NCI-H2081 treated with DMSO at 0.1 percent for 48 hours (cell line): ENCODE measurements at regions not wholly inside any gene's neighbourhood (a gene's known extent, or its start where the extent isn't known, plus 50 kb on each side); places are given as distances from the start of the nearest gene placed in this dataset.
"Not testable (repeated sequence)": the region's sequence is repeated elsewhere in the genome, so short reads cannot be mapped to it uniquely, and the experiment has no call there.

ENCODE experiments used
- DNase-seq: peaks from one replicate; lab custom pipeline; 2025; lab: John Stamatoyannopoulos, UW

GRCh38 chr20:51923633-51924032 lies 121.3 kb upstream of the SALL4 start:
- DNase-seq = no peak

- DNase-seq = not testable (repeated sequence)
Observed at GRCh38 chr20:51922812-51923211, 120.5 kb upstream of the SALL4 start.

DNA sequence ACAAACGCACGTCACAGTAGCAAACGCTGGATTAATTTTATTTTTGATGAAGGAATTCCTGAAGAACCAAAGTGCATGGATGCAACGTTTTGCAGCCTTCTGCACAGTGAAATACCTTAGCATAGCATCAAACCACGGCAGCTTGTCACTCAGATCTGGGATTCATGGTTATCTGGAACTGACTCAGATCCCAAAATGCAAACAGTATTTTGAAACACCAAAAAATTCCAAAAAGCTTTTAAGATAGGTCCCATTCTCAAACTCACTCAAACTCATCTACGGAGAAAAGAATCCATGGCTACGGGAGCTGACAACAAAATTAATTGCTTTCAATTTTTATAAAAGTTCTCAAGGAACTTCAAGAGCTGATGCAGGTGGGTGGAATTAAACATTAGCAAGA lies 116.2 kb upstream of the SALL4 start:
- DNase-seq = no peak

GRCh38 chr20:51917886-51918535 lies 115.7 kb upstream of the SALL4 start:
- no peak for DNase-seq

- DNase-seq = no peak
Observed at GRCh38 chr20:51916244-51916643, 113.9 kb upstream of the SALL4 start.

DNA sequence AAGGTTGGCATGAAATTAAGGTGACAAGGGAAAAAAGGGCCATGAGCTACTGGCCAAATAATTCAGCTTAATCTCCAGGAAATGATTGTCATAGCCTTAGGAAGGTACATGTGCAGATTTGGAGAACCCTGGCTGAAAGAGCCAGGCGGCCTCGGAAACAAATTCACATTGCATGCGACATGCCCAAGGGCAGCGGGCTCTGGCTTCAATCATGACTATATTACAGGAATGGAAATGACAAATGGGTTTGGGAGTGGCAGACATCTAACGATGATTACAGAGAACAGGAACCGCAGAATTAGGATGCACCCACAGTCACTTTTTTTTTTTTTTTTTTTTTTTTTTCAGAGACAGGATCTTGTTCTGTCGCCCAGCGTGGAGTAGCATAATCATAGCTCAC lies 112.4 kb upstream of the SALL4 start:
- DNase-seq = no peak

DNA sequence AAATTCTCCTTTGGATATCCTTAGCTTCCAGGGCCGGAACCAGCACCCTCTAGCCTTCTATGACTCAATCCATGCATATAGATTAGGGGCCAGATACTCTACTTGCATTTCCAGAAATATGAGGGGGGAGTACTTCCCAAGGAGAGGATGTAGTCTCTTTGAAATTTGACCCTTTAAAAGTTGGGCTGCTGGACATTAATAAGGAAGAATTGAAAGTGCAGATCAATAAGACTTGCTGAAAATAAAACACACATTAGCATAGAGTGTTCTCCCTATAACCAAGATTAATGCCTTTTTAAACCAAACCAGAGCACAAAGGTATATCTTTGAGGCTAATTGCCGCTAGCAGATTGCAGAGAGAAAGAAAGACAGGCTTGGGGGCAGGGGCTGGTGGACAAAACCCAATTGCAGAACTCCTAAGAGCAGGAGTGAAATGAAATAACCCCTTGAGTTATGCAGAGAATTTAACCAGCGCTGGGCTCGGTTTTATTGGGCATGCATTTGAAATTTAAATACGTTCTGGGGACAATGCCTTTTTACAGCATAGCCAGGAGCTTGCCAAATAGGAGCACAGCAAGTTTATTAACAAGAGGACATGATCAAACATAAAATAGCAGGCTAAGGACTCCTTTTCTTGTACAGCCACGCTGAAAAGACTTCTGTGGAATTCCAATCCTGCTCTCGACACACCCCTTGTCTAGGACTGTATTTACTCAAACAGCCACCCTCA lies 108.2 kb upstream of the SALL4 start:
- no peak for DNase-seq

DNA sequence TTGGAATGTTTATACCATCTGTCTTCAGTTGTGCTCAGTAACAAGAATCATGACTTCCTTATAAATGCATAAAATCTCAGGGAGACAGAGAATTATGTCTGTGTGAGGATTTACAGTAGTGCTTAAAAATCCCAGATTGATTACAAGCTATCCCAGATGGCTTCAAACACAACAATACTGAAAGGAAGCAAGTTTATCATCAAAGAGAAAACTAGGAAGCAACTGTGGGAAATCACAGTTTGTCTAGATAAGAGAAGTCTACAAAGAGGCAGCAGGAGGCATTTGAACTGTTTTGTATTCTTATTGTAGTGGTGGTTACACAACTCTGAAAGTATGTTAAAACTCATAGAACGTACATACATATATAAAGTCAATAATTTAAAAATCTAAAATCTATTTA lies 104.4 kb upstream of the SALL4 start:
- DNase-seq = no peak

- DNase-seq = no peak
Observed at GRCh38 chr20:51906049-51906448, 103.7 kb upstream of the SALL4 start.

GRCh38 chr20:51902933-51903332 lies 100.6 kb upstream of the SALL4 start:
- DNase-seq = no peak

DNA sequence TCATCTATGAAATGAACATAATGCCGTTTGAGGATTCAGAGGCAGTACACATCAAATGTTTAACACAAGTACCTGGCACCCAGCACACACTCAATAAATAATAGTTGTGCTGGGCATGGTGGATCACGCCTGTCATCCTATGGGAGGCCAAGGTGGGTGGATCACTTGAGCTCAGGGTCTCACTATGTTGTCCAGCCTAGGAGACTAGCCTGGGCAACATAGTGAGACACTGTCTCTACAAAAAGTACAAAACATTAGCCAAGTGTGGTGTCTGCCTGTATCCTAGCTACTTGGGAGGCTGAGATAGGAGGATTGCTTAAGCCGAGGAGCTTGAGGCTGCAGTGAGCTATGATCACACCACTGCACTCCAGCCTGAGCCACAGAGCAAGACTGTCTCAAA lies 98.1 kb upstream of the SALL4 start:
- DNase-seq = no peak

GRCh38 chr20:51899674-51900073 lies 97.4 kb upstream of the SALL4 start:
- DNase-seq = no peak

- no peak for DNase-seq
Observed at GRCh38 chr20:51898788-51899187, 96.5 kb upstream of the SALL4 start.

GRCh38 chr20:51894619-51895018 lies 92.3 kb upstream of the SALL4 start:
- DNase-seq = no peak

DNA sequence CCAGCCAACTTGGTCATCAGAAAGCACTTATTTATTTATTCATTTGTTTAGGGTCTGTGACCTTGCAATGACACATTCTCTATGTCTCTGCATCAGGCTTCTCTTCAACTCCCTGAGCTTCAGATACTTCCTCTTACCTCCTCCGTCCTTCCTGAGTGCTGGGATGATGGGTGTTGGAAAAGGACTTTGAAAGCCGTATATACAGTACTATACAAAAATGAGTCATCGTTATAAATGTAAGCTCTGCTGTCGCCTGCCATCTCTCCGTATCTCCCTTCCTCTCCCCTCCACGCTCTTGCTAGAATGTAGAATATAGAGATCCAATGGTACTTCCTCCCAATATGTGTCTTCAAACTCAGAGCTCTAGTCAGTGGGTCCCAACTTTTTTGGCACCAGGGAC lies 91.9 kb upstream of the SALL4 start:
- DNase-seq = no peak

GRCh38 chr20:51893723-51894122 lies 91.4 kb upstream of the SALL4 start:
- DNase-seq = no peak

DNA sequence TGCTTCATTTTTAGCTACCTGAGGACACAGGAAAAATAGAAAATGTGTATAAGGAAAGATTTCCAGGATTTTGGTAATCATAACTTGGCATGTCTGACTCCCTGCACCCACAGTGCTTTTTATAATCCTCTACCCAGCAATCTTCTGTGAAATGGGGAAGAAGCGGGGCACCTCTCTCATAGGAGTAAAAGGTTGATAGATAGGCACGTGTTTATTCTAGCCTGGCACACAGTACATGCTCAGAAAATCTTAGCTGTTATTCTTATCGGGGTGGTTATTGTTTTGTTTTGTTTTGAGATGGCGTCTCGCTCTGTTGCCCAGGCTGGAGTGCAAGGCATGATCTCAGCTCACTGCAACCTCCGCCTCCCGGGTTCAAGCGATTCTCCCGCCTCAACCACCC lies 87.7 kb upstream of the SALL4 start:
- no peak for DNase-seq

- no peak for DNase-seq
Observed at GRCh38 chr20:51889466-51889865, 87.1 kb upstream of the SALL4 start.

GRCh38 chr20:51888291-51888690 lies 86.0 kb upstream of the SALL4 start:
- no peak for DNase-seq

GRCh38 chr20:51886891-51887608 lies 84.7 kb upstream of the SALL4 start:
- DNase-seq = no peak

DNA sequence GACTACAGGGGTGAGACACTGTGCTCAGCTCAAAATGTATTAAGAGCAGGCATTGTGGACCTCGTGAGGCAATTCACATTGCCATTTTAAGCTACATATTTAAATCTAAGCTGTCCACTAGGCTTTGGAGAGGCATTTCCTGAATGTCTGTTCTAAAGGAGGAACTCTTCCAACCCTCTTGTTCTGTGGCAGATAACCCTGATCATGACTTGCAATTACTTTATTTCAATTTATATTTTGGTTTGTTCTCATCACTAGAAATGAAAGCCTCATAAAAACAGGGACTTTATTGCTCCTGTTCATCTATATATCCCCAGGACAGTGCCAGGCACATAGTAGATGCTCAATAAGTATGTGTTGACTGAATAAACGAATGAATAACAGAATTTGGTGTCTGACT lies 84.0 kb upstream of the SALL4 start:
- no peak for DNase-seq

- DNase-seq = no peak
Observed at GRCh38 chr20:51884561-51884960, 82.2 kb upstream of the SALL4 start.

GRCh38 chr20:51880188-51880587 lies 77.9 kb upstream of the SALL4 start:
- no peak for DNase-seq
